Upper lobe of left lung (tissue), 4 donors: ENCODE measurements at regions not wholly inside any gene's neighbourhood (a gene's known extent, or its start where the extent isn't known, plus 50 kb on each side); places are given as distances from the start of the nearest gene placed in this dataset.

Experiments used
- CTCF ChIP-seq, 6 experiments: fragments of 450-650 bp in 4 of 6; fragments of 200-600 bp in 2 of 6; sonication (generic) in 2 of 6; IDR thresholded peaks; one replicate each; pipeline ENCODE4 v1.5.1; 2016 to 2019; ENCODE audit warnings: antibody characterized with exemption in 6 of 6
- EP300 ChIP-seq, 4 donors: sonication (generic); formaldehyde crosslinking; IDR thresholded peaks; one replicate each; pipeline ENCODE4 v1.5.1; 2017; ENCODE audit warnings: antibody characterized with exemption in 4 of 4, control low read depth in 2 of 4
- POLR2A ChIP-seq, 4 donors: fragments of 450-650 bp; IDR thresholded peaks; one replicate each; pipeline ENCODE4 v1.5.1; 2016 to 2017; ENCODE audit warnings: antibody characterized with exemption in 4 of 4, mild to moderate bottlenecking in 2 of 4

- no peak for TF ChIP-seq EP300 (IDR thresholded peaks at IDR 0.05)
- no peak for TF ChIP-seq CTCF (IDR thresholded peaks at IDR 0.05)
- no peak for TF ChIP-seq POLR2A (IDR thresholded peaks at IDR 0.05)
Measured at GRCh38 chr14:29352706-29353080, 575.0 kb downstream of the PRKD1 start.
